ENCODE measurements at regions not wholly inside any gene's neighbourhood (a gene's known extent, or its start where the extent isn't known, plus 50 kb on each side); places are given as distances from the start of the nearest gene placed in this dataset.
A peak's percentile ranks its signal among the peaks of the same experiment; 100 is the strongest.

GRCh38 chr10:36178616-36179015 is 536.5 kb upstream of the FZD8 start:
- DNase-seq (ENCODE audit: low spot score), result no peak

GRCh38 chr10:36177071-36177470 is 535.0 kb upstream of the FZD8 start:
- DNase-seq (ENCODE audit: low spot score), result no peak

GRCh38 chr10:36175954-36176353 is 533.9 kb upstream of the FZD8 start:
- no peak for DNase-seq (ENCODE audit: low spot score)

GRCh38 chr10:36173364-36173763 is 531.3 kb upstream of the FZD8 start:
- no peak for DNase-seq (ENCODE audit: low spot score)

DNA sequence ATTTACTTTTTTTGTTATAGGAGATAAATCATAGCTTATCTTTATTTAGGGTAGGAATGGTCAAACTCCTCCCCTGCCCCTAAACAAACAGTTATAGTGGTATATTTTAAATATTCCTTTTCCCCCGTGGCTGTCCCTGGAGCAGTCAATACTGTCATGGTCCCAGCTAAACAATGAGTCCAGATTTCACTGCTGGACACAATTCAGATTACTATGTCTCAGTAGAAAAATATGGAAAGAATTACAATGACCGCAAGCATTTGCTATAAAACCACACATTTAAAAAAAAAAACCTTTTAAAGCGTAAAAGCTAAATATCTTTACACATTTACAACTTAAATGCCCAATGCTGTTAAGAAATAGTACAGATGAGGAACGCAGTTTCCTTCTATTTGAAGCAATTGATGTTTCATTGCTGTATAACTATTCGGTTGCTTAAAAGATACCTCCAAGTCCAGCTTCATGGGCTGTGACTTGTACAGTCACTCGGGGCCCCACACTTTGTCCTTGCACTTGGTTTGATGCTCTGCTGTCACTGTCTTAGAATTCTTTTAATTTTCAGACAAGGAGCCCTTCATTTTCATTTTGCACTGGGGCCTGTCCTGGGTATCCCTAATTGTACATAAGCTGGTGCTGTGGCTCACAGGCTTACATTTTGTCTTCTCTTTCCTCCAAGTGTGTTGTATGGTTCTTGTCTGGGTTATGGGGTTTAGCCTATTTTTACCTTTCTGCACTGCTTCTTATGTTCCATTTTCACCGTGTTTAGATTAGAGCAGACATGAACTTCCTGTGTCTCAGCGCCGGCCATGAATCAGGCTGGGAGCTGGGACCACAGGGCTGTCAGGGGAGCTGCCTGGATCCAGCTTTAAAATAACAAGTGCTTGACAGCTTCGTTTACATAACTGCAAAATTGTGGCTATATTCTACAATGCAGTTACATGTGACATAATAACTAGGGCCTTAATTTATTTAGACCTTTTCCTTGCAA is 530.2 kb upstream of the FZD8 start:
- DNase-seq (ENCODE audit: low spot score), result no peak

DNA sequence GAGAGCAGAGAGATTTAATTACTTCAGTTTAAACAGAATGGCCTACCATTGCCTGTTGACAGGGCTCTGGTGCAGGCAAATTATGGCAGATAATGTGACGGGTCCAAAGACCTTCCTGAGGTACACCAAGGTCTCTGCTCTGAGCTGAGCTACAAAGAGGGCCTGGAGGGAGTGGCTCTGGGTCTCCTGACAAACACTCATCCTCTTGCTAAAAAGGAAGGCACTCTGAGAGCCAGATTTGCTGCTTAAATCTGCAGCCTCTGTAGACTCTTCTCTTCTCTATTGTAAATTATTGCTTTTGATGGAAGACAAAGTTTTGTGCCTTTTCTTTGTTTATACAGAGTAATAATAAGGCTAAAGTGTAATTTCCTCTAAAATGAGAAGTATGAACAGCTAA is 529.5 kb upstream of the FZD8 start:
- DNase-seq (ENCODE audit: low spot score), result peak; percentile 43

GRCh38 chr10:36170943-36171501 is 528.9 kb upstream of the FZD8 start:
- DNase-seq (ENCODE audit: low spot score), result peak; percentile 17

- no peak for DNase-seq (ENCODE audit: low spot score)
Observed at GRCh38 chr10:36170142-36170719, 528.1 kb upstream of the FZD8 start.

DNA sequence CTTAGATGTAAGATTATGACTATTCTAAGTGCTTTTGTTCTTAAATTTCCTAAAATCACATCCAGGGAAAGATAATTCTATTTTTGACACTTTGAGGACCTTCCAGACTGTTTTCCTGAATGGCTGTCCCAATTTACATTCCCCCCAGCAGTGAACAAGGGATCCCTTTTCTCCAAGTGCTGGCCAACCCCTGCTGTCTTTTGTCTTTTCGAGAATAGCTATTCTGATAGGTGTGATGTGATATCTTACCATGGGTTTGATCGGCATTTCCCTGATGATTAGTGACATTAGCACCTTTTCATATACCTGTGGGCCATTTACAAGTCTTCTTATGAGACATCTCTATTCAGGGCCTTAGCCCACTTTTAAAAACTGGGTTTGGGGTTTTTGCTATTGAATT is 526.7 kb upstream of the FZD8 start:
- no peak for DNase-seq (ENCODE audit: low spot score)

GRCh38 chr10:36164556-36165504 is 522.7 kb upstream of the FZD8 start:
- no peak for DNase-seq (ENCODE audit: low spot score)

DNA sequence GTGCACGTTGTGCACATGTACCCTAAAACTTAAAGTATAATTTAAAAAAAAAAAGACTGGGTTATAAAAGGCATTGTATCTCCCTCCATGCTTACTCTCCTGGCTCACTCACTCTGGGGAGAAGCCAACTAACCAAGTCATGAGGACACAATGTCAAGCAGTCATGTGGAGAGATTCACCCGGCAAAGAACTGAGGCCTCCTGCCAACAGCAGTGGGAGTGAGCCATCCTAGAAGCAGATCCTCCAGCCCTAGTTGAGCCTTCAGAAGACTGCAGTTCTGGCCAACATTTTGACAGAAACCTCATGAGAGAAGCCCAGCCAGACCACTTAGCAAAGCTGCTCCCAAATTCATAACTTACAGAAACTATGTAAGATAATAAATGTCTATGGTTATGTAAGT is 521.7 kb upstream of the FZD8 start:
- no peak for DNase-seq (ENCODE audit: low spot score)

DNA sequence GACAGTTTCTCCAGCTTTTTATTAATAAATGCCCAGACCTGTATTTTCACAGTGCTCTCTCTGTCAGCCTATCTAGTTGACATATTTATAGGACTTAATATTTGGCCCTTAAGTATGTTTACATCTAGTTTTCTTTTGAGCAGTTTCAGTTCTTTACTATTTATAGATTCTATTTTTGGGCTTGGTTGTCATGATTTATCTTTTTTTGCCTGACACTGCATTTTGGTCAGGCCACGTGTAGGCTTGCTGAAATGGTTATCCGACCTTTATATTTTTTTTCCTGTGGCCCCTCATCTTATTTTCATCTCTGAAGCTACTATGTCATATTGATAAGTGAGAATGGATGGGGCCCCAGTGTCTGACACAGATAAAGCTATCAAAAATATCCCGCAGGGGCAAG is 515.4 kb upstream of the FZD8 start:
- no peak for DNase-seq (ENCODE audit: low spot score)

- DNase-seq (ENCODE audit: low spot score), result no peak
Observed at GRCh38 chr10:36148207-36148606, 506.1 kb upstream of the FZD8 start.

GRCh38 chr10:36147529-36147928 is 505.4 kb upstream of the FZD8 start:
- DNase-seq (ENCODE audit: low spot score), result no peak

DNA sequence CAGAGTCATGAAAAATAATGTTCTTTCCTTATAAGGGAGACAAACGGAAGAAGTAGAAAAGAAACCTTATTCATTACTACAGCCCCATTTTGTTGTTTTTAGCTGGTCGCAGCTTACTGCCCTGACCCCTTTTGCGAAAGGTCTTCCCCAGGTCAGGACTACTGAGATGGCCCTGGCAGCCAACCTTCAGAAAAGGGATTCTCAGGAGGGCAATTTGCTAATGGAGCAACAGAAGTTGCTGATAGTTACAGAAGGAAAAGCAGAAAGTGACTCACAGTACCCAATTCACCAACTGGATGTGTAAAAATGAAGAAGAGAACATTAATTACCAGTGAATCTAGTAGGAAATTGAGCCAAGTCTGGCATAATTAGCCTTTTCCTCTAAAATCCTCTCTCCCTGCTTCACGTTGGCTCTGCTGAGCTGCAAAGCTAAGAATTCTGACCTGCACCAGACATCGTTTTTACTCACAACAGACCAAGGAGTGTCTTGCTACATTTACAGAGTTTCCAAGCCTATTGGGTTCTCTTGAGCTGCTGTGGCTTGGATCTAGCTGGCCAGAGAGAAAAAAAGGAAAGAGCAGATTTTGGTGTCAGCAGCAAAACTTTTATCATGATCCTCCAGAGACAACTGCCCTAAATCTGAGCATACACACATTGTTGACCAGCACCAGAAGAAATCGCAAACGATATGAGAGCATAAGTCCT is 499.9 kb upstream of the FZD8 start:
- DNase-seq (ENCODE audit: low spot score), result no peak

DNA sequence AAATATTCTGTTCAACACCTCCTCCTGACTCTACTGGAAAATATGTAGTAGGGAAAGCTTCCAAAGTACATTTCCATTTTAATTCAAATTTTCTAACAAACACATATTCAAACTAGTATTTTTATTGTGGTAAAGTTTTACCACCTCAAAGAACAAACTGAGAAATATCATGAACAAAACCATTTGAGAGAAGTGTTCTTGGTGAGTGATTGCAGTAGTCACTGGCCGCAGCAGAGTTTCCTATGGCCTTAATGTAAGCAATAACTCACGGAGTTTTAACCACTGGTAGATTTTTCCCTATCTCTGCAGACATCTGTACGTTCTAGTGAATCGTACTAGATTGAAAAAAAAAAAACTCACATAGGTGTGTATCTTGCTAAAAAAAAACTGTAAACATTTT is 487.0 kb upstream of the FZD8 start:
- no peak for DNase-seq (ENCODE audit: low spot score)

DNA sequence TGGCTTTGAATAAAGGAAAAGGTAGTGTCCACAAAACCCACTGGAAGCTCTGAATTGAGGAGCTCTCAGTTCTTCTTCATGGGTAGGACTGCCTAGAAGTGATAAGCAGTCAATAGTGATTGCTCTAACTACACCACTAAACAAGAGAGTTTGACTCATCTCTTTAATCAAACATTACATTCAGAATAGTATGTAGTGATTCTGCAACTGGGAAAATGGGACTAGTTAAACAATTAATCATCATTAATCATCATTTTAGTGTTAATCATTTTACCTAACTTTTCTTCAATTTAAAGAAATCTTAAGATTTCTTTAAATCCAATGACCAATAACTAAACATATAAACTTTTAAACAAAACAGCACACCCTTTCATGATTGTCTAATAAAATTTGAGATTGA is 484.0 kb upstream of the FZD8 start:
- no peak for DNase-seq (ENCODE audit: low spot score)

DNA sequence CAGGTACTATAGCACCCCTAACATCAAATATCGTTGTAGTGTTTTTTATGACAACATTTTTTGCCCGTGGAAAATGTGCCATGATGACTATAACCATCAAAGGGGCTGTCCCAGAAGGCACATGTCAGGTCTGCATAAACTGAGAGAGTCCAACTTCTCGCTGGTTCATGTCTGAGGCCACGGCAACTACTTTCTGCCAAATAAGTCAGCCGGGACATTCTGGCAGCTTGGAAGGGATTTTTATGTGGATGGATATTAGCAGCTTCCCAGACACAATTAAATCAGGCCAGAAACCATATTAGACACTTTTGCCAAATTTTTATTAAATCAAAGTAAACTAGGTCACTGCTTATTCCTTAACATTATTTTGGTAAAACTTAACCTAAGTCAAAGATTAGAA is 477.4 kb upstream of the FZD8 start:
- DNase-seq (ENCODE audit: low spot score), result no peak

DNA sequence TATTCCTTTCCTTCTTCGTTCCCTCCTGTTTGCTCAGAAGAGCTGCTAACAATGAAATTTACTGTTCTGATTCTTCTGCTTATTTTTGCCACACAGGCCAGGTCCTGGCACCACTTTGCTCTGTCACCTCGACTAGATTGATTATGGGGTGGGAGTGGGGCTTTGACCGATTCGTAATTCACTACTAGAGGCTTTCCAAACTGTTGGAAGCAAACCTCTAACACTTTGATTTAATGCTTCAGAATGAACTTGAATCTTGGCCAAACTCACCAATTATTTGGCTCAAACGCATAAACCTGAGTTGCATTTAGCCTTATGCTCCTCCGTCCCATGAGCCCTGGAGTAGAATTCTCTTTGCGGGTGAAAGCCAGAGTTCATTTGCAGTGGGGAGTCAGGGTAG is 476.2 kb upstream of the FZD8 start:
- DNase-seq (ENCODE audit: low spot score), result no peak

DNA sequence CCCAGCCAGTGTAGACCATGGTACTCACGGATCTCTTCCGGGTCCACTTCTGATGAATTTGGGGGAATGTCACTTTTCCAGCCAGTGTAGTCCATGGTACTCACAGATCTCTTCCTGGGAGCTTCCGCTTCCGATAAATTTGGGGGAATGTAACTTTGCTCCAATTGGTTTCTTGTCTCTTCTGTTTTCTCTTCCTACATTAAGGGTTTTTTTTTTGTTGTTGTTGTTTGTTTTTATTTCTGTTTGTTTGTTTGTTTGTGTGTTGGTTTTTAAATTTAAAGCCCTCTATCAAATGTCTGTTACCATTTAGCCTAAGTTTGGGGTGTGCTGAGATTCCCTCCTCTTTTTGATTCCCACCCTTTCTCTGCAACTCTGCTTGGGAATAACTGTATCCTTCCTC is 475.8 kb upstream of the FZD8 start:
- DNase-seq (ENCODE audit: low spot score), result no peak

- no peak for DNase-seq (ENCODE audit: low spot score)
Observed at GRCh38 chr10:36117231-36117630, 475.1 kb upstream of the FZD8 start.
